Colonic mucosa (tissue), 4 donors: ENCODE measurements at regions not wholly inside any gene's neighbourhood (a gene's known extent, or its start where the extent isn't known, plus 50 kb on each side); places are given as distances from the start of the nearest gene placed in this dataset.

Experiments
- DNase-seq: peaks from one replicate; pipeline ENCODE4 v3.0.0-alpha.2; 2020
- H3K27ac ChIP-seq: fragments of 200-600 bp; one replicate; pipeline ENCODE4 v1.8.0; 2021
- H3K27me3 ChIP-seq: fragments of 200-600 bp; one replicate; pipeline ENCODE4 v1.8.0; 2021
- H3K36me3 ChIP-seq: fragments of 200-600 bp; one replicate; pipeline ENCODE4 v1.8.0; 2021
- H3K4me1 ChIP-seq: fragments of 200-600 bp; one replicate; pipeline ENCODE4 v1.8.0; 2021; ENCODE audit warnings: mild to moderate bottlenecking
- H3K4me3 ChIP-seq: fragments of 200-600 bp; one replicate; pipeline ENCODE4 v1.8.0; 2021
- H3K9ac ChIP-seq, 2 donors: one replicate each; pipeline ENCODE4 v1.7.0; 2013; ENCODE audit warnings: control low read depth in 2 of 2, low read depth in 2 of 2, low read length in 2 of 2
- H3K9me3 ChIP-seq: fragments of 200-600 bp; one replicate; pipeline ENCODE4 v1.8.0; 2021
- CTCF ChIP-seq: fragments of 200-600 bp; IDR thresholded peaks from one replicate; pipeline ENCODE4 v1.8.0; 2022; ENCODE audit warnings: antibody characterized with exemption, mild to moderate bottlenecking
- intact Hi-C: fragments of 100-400 bp; cut with DNase I; formaldehyde crosslinking; loops from one replicate; pipeline ENCODE4 v1.14.1; 2022
- donor health status: healthy.
- donor health status: DM: no; HTN: no; CAD: no.
- donor health status: DM: no; HTN: no; CAD: no.

- H3K9ac ChIP-seq, result no peak overlapping the region
- H3K4me3 ChIP-seq, result no peak overlapping the region
- H3K36me3 ChIP-seq, result no peaks in the 10 kb centered on the region
- H3K27me3 ChIP-seq, result no peaks in the 10 kb centered on the region
- H3K27ac ChIP-seq, result no peak overlapping the region
- intact Hi-C loops, result no loop called here
- H3K9me3 ChIP-seq, result no peaks in the 10 kb centered on the region
- no peaks in the 10 kb centered on the region for H3K4me1 ChIP-seq
- DNase-seq, result peak; percentile 20
- no peak for TF ChIP-seq CTCF
Observed at GRCh38 chr7:21135437-21135836, 292.4 kb upstream of the SP4 start.

- Histone ChIP-seq H3K27me3 (no peaks in the 10 kb centered on the region), H3K27ac (no peak overlapping the region), H3K9ac (no peak overlapping the region), H3K9me3 (no peaks in the 10 kb centered on the region), H3K4me1 (no peaks in the 10 kb centered on the region), H3K4me3 (no peak overlapping the region), H3K36me3 (no peaks in the 10 kb centered on the region)
- no peak for TF ChIP-seq CTCF
- intact Hi-C loops, result no loop called here
- no peak for DNase-seq
Observed at GRCh38 chr7:21137640-21138039, 290.2 kb upstream of the SP4 start.

GRCh38 chr7:21140622-21141021, 287.3 kb upstream of the SP4 start:
- H3K4me3 ChIP-seq, result no peak overlapping the region
- no peak for TF ChIP-seq CTCF
- no peaks in the 10 kb centered on the region for H3K27me3 ChIP-seq
- H3K9ac ChIP-seq, result no peak overlapping the region
- no peak overlapping the region for H3K27ac ChIP-seq
- no peaks in the 10 kb centered on the region for H3K36me3 ChIP-seq
- no peaks in the 10 kb centered on the region for H3K9me3 ChIP-seq
- intact Hi-C loops, result no loop called here
- peak; percentile 38 for DNase-seq
- H3K4me1 ChIP-seq, result no peaks in the 10 kb centered on the region

- intact Hi-C loops, result no loop called here
- Histone ChIP-seq H3K9ac (no peak overlapping the region), H3K36me3 (no peaks in the 10 kb centered on the region), H3K27ac (no peak overlapping the region), H3K4me1 (no peaks in the 10 kb centered on the region), H3K4me3 (no peak overlapping the region), H3K27me3 (no peaks in the 10 kb centered on the region), H3K9me3 (no peaks in the 10 kb centered on the region)
- no peak for TF ChIP-seq CTCF
- no peak for DNase-seq
Observed at GRCh38 chr7:21141476-21141875, 286.4 kb upstream of the SP4 start.

- H3K36me3 ChIP-seq, result no peaks in the 10 kb centered on the region
- H3K27me3 ChIP-seq, result no peaks in the 10 kb centered on the region
- H3K4me3 ChIP-seq, result no peak overlapping the region
- intact Hi-C loops, result no loop called here
- no peak for DNase-seq
- TF ChIP-seq CTCF, result no peak
- no peaks in the 10 kb centered on the region for H3K9me3 ChIP-seq
- no peaks in the 10 kb centered on the region for H3K4me1 ChIP-seq
- no peak overlapping the region for H3K9ac ChIP-seq
- no peak overlapping the region for H3K27ac ChIP-seq
Observed at GRCh38 chr7:21142081-21142480, 285.8 kb upstream of the SP4 start.
